ENCODE measurements at regions not wholly inside any gene's neighbourhood (a gene's known extent, or its start where the extent isn't known, plus 50 kb on each side); places are given as distances from the start of the nearest gene placed in this dataset.
"Not testable (repeated sequence)": the region's sequence is repeated elsewhere in the genome, so short reads cannot be mapped to it uniquely, and the experiment has no call there.

DNA sequence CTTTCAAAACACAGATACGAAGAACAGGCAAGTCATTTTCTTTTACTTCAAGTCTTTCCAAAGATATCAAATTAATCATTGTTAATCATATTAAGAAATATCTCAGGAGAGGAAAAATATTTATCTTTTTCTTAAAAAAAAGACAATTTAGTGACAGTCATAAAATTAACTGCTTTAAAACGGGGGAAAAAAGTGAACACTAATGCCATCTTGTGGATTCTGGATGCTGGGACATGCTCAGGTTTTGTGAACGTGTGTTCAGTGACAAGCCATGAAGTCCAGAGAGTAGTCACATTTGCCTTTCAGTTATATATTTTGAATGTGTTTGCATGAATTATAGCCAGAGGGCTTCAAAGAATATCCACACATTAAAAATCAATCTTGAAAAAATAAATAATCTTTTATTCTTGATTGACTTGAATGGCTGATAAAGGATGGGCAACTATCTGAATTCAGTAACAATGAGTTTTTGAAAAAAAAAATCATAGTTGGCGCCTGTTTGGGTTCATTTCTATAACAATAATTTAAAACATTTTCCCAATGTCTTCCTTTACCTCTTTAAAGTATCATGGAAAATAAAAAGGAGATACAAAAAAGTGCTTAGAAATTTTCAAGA lies 74.7 kb upstream of the NOX3 start:
- Histone ChIP-seq H3K4me2 (no peak overlapping the region), H3K27me3 (ENCODE audit: insufficient read depth) (no peaks in the 10 kb centered on the region), H4K20me1 (replicated peaks; ENCODE audit: insufficient read depth) (no peaks in the 10 kb centered on the region), H3K79me2 (replicated peaks; ENCODE audit: insufficient read depth) (no peaks in the 10 kb centered on the region), H2AFZ (no peak overlapping the region), H3K4me3 (no peak overlapping the region), H3K27ac (ENCODE audit: low read depth) (no peak overlapping the region), H3K4me1 (ENCODE audit: insufficient read depth) (no peaks in the 10 kb centered on the region), H3K36me3 (ENCODE audit: insufficient read depth) (no peaks in the 10 kb centered on the region), H3K9me2 (ENCODE audit: insufficient read depth) (no peaks in the 10 kb centered on the region), H3F3A (replicated peaks; ENCODE audit: low read depth) (no peaks in the 10 kb centered on the region)
- DNase-seq (ENCODE audit: low spot score): peak; percentile 35
- peaks cover 6% of the 10 kb centered on the region; the same call in 1 of the 3 replicates for H3K36me3 Mint-ChIP-seq (ENCODE audit: low read depth)
- TF ChIP-seq, protein P1, sequence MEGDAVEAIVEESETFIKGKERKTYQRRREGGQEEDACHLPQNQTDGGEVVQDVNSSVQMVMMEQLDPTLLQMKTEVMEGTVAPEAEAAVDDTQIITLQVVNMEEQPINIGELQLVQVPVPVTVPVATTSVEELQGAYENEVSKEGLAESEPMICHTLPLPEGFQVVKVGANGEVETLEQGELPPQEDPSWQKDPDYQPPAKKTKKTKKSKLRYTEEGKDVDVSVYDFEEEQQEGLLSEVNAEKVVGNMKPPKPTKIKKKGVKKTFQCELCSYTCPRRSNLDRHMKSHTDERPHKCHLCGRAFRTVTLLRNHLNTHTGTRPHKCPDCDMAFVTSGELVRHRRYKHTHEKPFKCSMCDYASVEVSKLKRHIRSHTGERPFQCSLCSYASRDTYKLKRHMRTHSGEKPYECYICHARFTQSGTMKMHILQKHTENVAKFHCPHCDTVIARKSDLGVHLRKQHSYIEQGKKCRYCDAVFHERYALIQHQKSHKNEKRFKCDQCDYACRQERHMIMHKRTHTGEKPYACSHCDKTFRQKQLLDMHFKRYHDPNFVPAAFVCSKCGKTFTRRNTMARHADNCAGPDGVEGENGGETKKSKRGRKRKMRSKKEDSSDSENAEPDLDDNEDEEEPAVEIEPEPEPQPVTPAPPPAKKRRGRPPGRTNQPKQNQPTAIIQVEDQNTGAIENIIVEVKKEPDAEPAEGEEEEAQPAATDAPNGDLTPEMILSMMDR (conservative IDR thresholded peaks at IDR 0.05; ENCODE audit: low read depth in 2 of 2): peak; percentile 68 to 72
- TF ChIP-seq POLR2AphosphoS5 (IDR thresholded peaks at IDR 0.05; ENCODE audit: low read depth) (no peak), STAT1 (IDR thresholded peaks at IDR 0.05; ENCODE audit: unreplicated experiment) (no peak), EZH2 (IDR thresholded peaks at IDR 0.05; ENCODE audit: low read depth, unreplicated experiment) (no peak)
- TF ChIP-seq, protein P2, sequence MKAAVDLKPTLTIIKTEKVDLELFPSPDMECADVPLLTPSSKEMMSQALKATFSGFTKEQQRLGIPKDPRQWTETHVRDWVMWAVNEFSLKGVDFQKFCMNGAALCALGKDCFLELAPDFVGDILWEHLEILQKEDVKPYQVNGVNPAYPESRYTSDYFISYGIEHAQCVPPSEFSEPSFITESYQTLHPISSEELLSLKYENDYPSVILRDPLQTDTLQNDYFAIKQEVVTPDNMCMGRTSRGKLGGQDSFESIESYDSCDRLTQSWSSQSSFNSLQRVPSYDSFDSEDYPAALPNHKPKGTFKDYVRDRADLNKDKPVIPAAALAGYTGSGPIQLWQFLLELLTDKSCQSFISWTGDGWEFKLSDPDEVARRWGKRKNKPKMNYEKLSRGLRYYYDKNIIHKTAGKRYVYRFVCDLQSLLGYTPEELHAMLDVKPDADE (IDR thresholded peaks at IDR 0.05): no peak
- H3K9me3 Mint-ChIP-seq: peaks cover 6% of the 10 kb centered on the region; the same call in 2 of the 3 replicates
- no peaks in the 10 kb centered on the region for H3K27me3 Mint-ChIP-seq (ENCODE audit: insufficient read depth, low read depth, poor library complexity)
- ATAC-seq: no peak
- no peak overlapping the region for H3K27ac Mint-ChIP-seq
- no peaks in the 10 kb centered on the region for H3K4me1 Mint-ChIP-seq
- no peak overlapping the region for H3K4me3 Mint-ChIP-seq

DNA sequence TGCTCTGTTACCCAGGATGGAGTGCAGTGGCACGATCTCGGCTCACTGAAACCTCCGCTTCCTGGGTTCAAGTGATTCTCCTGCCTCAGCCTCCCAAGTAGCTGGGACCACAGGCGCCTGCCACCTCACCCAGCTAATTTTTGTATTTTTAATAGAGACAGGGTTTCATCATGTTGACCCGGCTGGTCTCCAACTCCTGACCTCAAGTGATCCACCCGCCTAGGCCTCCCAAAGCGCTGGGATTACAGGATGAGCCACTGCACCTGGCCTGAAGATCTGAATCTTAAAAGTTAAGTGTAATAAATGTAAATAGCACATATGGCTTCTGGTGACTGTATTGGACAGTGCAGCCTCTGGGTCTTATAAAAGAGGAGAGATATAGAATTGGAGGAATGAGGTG lies 74.2 kb upstream of the NOX3 start:
- not testable (repeated sequence) for H3K9me3 Mint-ChIP-seq; H3K27ac Mint-ChIP-seq; H3K9me2 ChIP-seq (ENCODE audit: insufficient read depth); H3K27me3 Mint-ChIP-seq (ENCODE audit: insufficient read depth, low read depth, poor library complexity); H3K27ac ChIP-seq (ENCODE audit: low read depth); H4K20me1 ChIP-seq (replicated peaks; ENCODE audit: insufficient read depth); H3K79me2 ChIP-seq (replicated peaks; ENCODE audit: insufficient read depth); H3K4me3 ChIP-seq; H3K4me3 Mint-ChIP-seq; H3K4me1 Mint-ChIP-seq; H2AFZ ChIP-seq; H3K36me3 Mint-ChIP-seq (ENCODE audit: low read depth); H3K27me3 ChIP-seq (ENCODE audit: insufficient read depth); H3K4me1 ChIP-seq (ENCODE audit: insufficient read depth); H3K36me3 ChIP-seq (ENCODE audit: insufficient read depth); H3K4me2 ChIP-seq; H3F3A ChIP-seq (replicated peaks; ENCODE audit: low read depth); ATAC-seq; DNase-seq (ENCODE audit: low spot score)

DNA sequence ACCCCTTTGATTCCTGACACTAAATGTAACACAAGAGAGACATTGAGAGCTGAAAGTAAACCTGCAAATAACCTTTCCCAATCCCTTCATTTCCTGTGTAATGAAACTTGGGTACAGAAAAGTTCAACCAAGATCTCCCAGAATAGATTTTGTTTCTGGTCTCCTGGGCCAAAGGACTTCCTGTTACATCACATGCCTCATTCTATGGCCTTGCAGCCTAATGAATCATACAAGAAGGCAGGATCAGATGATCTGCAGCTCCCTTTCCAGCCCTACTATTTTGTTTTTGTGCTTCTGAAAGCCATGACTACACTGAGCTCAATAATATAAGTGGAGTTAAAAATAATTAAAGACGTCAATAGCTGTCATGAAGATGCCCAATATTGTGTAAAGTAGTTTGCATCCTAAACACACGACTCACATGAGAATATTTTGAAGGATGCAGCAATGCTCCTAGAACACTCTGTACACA lies 73.4 kb upstream of the NOX3 start:
- H3K4me1 Mint-ChIP-seq: peaks cover 4% of the 10 kb centered on the region

More for the DNA sequence above, 73.4 kb upstream of the NOX3 start:
- no peaks in the 10 kb centered on the region for H3K4me1 ChIP-seq (ENCODE audit: insufficient read depth)
- H3K36me3 ChIP-seq (ENCODE audit: insufficient read depth): no peaks in the 10 kb centered on the region
- ATAC-seq (no peak), DNase-seq (ENCODE audit: low spot score) (no peak)
- TF ChIP-seq, protein P1 (conservative IDR thresholded peaks at IDR 0.05; ENCODE audit: low read depth in 2 of 2): no peak
- TF ChIP-seq ZNF331 (CRISPR knock-in tag; IDR thresholded peaks at IDR 0.05; ENCODE audit: low read depth) (no peak), EZH2phosphoT487 (IDR thresholded peaks at IDR 0.05; ENCODE audit: unreplicated experiment) (no peak), STAT1 (IDR thresholded peaks at IDR 0.05; ENCODE audit: unreplicated experiment) (no peak), POLR2AphosphoS5 (IDR thresholded peaks at IDR 0.05; ENCODE audit: low read depth) (no peak), NANOG (IDR thresholded peaks at IDR 0.05; ENCODE audit: borderline replicate concordance) (no peak), JUNB (IDR thresholded peaks at IDR 0.05; ENCODE audit: unreplicated experiment) (no peak)
- H3K27me3 ChIP-seq (ENCODE audit: insufficient read depth): no peaks in the 10 kb centered on the region
- no peak overlapping the region for H3K4me2 ChIP-seq
- H3F3A ChIP-seq (replicated peaks; ENCODE audit: low read depth): no peaks in the 10 kb centered on the region
- no peak overlapping the region for H3K4me3 ChIP-seq
- no peaks in the 10 kb centered on the region for H3K9me2 ChIP-seq (ENCODE audit: insufficient read depth)
- peaks cover 6% of the 10 kb centered on the region; the same call in 2 of the 3 replicates for H3K9me3 Mint-ChIP-seq
- H3K79me2 ChIP-seq (replicated peaks; ENCODE audit: insufficient read depth): no peaks in the 10 kb centered on the region
- H3K27ac ChIP-seq (ENCODE audit: low read depth): no peak overlapping the region
- H2AFZ ChIP-seq: peak overlapping the region; percentile 72; the same call in 1 of the 2 replicates
- H3K4me3 Mint-ChIP-seq: no peak overlapping the region
- H3K36me3 Mint-ChIP-seq (ENCODE audit: low read depth): peaks cover 6% of the 10 kb centered on the region; the same call in 1 of the 3 replicates
- no peaks in the 10 kb centered on the region for H3K27me3 Mint-ChIP-seq (ENCODE audit: insufficient read depth, low read depth, poor library complexity)
- no peak overlapping the region for H3K27ac Mint-ChIP-seq
- H4K20me1 ChIP-seq (replicated peaks; ENCODE audit: insufficient read depth): no peaks in the 10 kb centered on the region

All from GM23338 (cell line).